Lung (tissue), 11 donors: ENCODE measurements at regions not wholly inside any gene's neighbourhood (a gene's known extent, or its start where the extent isn't known, plus 50 kb on each side); places are given as distances from the start of the nearest gene placed in this dataset.

ENCODE experiments used
- ATAC-seq: fragments of 200-7000 bp; cut with Tn5 transposase; one replicate; pipeline ENCODE4 v1.9.1; 2020; ENCODE audit warnings: moderate number of reproducible peaks; ENCODE audit not compliant: insufficient read depth, low FRiP score
- DNase-seq, 3 donors: peaks; one replicate each; pipeline ENCODE4 v3.0.0-alpha.2; 2013 to 2017
- H3K27ac ChIP-seq, 2 donors: one replicate each; pipeline ENCODE4 v1.5.1; 2013; ENCODE audit warnings: mild to moderate bottlenecking in 2 of 2, moderate library complexity in 2 of 2, control low read depth in 1 of 2, inconsistent platforms in 1 of 2, low read depth in 1 of 2, low read length in 1 of 2
- H3K27me3 ChIP-seq, 3 donors: one replicate each; pipeline ENCODE4 v1.5.1; 2013; ENCODE audit warnings: low read length in 2 of 3; ENCODE audit not compliant: control insufficient read depth in 3 of 3, insufficient read depth in 3 of 3
- H3K36me3 ChIP-seq, 4 donors: one replicate each; pipeline ENCODE4 v1.5.1; 2013; ENCODE audit warnings: low read length in 4 of 4, mild to moderate bottlenecking in 1 of 4, moderate library complexity in 1 of 4; ENCODE audit not compliant: control insufficient read depth in 4 of 4, insufficient read depth in 4 of 4
- H3K4me1 ChIP-seq, 5 donors: one replicate each; pipeline ENCODE4 v1.5.1; 2013; ENCODE audit warnings: low read length in 5 of 5, mild to moderate bottlenecking in 2 of 5, moderate library complexity in 1 of 5; ENCODE audit not compliant: control insufficient read depth in 5 of 5, insufficient read depth in 5 of 5
- H3K4me3 ChIP-seq: one replicate; pipeline ENCODE4 v1.5.1; 2013; ENCODE audit warnings: mild to moderate bottlenecking, control low read depth, moderate library complexity
- H3K9ac ChIP-seq, 2 donors: one replicate each; pipeline ENCODE4 v1.5.1; 2013; ENCODE audit warnings: low read length in 2 of 2, control low read depth in 1 of 2; ENCODE audit not compliant: insufficient read depth in 1 of 2
- H3K9me3 ChIP-seq, 4 donors: one replicate each; pipeline ENCODE4 v1.5.1; 2013; ENCODE audit warnings: low read length in 3 of 4, mild to moderate bottlenecking in 1 of 4, moderate library complexity in 1 of 4; ENCODE audit not compliant: control insufficient read depth in 4 of 4, insufficient read depth in 3 of 4
- WGBS, 2 donors: extraction: QIAGEN DNeasy Blood & Tissue Kit; methylation state at CpG; one replicate each; pipeline ENCODE4 v1.1.7; 2013; 5-methylcytosine and 5-hydroxymethylcytosine counted together
- TF ChIP-seq, protein P1 (sequence below): IDR thresholded peaks from 2 replicates; pipeline ENCODE4 v1.5.1; 2012; ENCODE audit warnings: mild to moderate bottlenecking; ENCODE audit errors: control extremely low read depth, extremely low read depth
- donor health status: control.
- donor health status: control.
- donor health status: Bipolar disorder and iron deficiency.
- donor health status: healthy.
- donor health status: DM: yes; HTN: yes; CAD: no.

DNA sequence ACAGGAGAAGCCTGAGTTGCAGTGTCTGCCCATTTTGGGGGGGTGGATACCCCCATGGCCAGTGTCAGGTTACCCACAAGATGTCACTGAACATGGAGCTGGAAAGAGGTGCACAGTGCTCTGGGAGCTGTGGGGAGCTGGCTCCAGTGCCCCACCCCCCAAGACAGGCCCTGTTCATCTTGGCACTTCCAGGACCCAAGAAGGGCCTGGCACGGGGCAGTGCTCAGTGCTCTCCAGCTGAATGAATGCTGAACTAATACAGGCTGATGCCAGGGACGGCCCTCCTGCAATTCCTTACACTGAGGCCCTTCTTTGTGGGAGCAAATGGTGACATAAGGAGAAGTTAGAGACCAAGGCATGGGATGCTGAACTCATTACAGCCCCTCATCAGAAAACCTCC is 163.4 kb upstream of the GLI2 start:
- DNase-seq (no peak), ATAC-seq (no peak)
- H3K4me3 ChIP-seq, result no peak overlapping the region
- no peaks in the 10 kb centered on the region for H3K36me3 ChIP-seq
- peaks cover 0 to 4% (median 0%) of the 10 kb centered on the region in 5 donors for H3K4me1 ChIP-seq
- TF ChIP-seq, protein P1, sequence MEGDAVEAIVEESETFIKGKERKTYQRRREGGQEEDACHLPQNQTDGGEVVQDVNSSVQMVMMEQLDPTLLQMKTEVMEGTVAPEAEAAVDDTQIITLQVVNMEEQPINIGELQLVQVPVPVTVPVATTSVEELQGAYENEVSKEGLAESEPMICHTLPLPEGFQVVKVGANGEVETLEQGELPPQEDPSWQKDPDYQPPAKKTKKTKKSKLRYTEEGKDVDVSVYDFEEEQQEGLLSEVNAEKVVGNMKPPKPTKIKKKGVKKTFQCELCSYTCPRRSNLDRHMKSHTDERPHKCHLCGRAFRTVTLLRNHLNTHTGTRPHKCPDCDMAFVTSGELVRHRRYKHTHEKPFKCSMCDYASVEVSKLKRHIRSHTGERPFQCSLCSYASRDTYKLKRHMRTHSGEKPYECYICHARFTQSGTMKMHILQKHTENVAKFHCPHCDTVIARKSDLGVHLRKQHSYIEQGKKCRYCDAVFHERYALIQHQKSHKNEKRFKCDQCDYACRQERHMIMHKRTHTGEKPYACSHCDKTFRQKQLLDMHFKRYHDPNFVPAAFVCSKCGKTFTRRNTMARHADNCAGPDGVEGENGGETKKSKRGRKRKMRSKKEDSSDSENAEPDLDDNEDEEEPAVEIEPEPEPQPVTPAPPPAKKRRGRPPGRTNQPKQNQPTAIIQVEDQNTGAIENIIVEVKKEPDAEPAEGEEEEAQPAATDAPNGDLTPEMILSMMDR, result no peak
- H3K9ac ChIP-seq, result no peak overlapping the region
- no peaks in the 10 kb centered on the region for H3K9me3 ChIP-seq
- H3K27ac ChIP-seq, result no peak overlapping the region
- 78 to 84% methylated on average over 2 of the region's 2 CpGs for WGBS, 2 donors
- H3K27me3 ChIP-seq, result peaks cover 8 to 16% (median 9%) of the 10 kb centered on the region in 3 donors

DNA sequence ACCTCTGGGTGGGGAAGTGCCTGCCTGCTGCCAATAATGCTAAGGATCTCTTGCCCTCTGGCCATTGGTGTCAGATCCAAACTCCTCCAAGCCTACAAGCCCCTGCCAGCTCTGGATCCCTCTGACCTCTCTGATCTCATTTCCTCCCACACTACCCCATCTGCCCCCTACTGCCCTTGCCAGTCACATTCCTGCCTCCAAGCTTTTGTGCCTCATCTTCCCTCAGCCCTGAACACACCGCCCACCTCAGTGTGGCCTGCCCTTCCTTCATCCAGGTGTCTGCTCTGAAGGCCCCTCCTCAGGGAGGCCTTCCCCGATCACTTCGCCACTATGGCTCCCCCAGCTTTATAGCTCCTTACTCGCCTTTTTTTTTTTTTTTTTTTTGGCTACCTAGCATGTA is 161.0 kb upstream of the GLI2 start:
- Histone ChIP-seq H3K9ac (no peak overlapping the region), H3K4me3 (no peak overlapping the region), H3K27me3 (peaks cover 8 to 27% (median 11%) of the 10 kb centered on the region in 3 donors), H3K4me1 (peaks cover 0 to 4% (median 0%) of the 10 kb centered on the region in 5 donors), H3K27ac (no peak overlapping the region), H3K36me3 (no peaks in the 10 kb centered on the region), H3K9me3 (peaks cover 0 to 2% (median 0%) of the 10 kb centered on the region in 4 donors)
- ATAC-seq (no peak), DNase-seq (no peak)
- whole genome bisulfite sequencing, 2 donors, result 87 to 97% methylated on average over 4 of the region's 4 CpGs
- TF ChIP-seq, protein P1, result no peak

DNA sequence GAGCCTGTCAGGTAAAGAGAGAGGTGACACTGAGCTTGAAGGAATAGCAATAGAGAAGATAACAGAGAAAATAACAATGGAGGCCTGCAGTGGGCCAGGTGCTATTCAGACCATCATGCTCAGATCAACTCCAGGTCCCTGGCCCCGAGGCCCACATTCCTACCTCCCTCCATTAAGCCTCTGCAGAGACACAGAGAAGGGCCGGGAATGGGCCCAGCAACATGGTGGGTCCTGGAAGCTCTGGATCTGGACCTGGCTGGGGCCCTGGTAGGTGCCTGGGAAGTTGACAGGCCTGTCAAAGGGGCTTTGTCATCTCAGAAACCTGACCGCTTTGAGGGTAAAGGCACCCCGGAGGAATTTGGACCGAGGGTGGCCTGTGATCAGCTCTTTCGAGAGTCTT is 159.7 kb upstream of the GLI2 start:
- 95 to 96% methylated on average over 6 of the region's 6 CpGs for WGBS, 2 donors
- TF ChIP-seq, protein P1, result no peak
- Histone ChIP-seq H3K4me1 (peaks cover 0 to 4% (median 0%) of the 10 kb centered on the region in 5 donors), H3K9me3 (peaks cover 0 to 2% (median 0%) of the 10 kb centered on the region in 4 donors), H3K4me3 (no peak overlapping the region), H3K27me3 (peaks cover 8 to 31% (median 14%) of the 10 kb centered on the region in 3 donors), H3K36me3 (no peaks in the 10 kb centered on the region), H3K9ac (no peak overlapping the region), H3K27ac (no peak overlapping the region)
- DNase-seq, result no peak
- no peak for ATAC-seq
